OCI-LY1 (cell line): ENCODE measurements at regions not wholly inside any gene's neighbourhood (a gene's known extent, or its start where the extent isn't known, plus 50 kb on each side); places are given as distances from the start of the nearest gene placed in this dataset.

Experiments used
- EZH2 ChIP-seq: fragments of 200-600 bp; sonication (generic), shearing (Covaris generic); IDR thresholded peaks from 2 replicates; pipeline ENCODE4 v1.8.0; 2017; ENCODE audit warnings: borderline replicate concordance, mixed run types, mild to moderate bottlenecking, antibody characterized with exemption, low read length, moderate library complexity, mixed read lengths
- TF ChIP-seq, protein P1 (sequence below): fragments of 200-600 bp; sonication (generic), shearing (Covaris generic); IDR thresholded peaks from 2 replicates; pipeline ENCODE4 v1.5.1; 2017; ENCODE audit warnings: mild to moderate bottlenecking, antibody characterized with exemption, low read length, moderate library complexity, mixed read lengths

DNA sequence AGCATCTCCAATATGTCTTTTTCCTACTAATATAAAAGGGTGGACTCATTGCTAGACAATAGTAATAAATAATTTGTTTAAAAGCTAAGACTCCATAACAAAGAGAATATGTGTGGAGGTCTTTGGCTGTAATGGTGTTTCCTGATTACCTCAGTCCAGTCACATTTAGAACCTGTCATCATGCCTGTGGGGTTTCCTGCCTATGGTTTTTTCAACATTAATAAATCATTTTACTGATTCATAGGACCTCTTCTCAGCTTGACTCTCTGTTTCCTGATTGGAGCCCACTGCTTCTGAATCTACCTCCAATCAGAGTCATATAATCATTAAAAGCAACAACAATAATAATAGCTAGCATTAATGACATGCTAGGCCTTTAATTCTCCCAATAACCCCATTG lies 52.4 kb upstream of the GNAI1 start:
- TF ChIP-seq, protein P1, sequence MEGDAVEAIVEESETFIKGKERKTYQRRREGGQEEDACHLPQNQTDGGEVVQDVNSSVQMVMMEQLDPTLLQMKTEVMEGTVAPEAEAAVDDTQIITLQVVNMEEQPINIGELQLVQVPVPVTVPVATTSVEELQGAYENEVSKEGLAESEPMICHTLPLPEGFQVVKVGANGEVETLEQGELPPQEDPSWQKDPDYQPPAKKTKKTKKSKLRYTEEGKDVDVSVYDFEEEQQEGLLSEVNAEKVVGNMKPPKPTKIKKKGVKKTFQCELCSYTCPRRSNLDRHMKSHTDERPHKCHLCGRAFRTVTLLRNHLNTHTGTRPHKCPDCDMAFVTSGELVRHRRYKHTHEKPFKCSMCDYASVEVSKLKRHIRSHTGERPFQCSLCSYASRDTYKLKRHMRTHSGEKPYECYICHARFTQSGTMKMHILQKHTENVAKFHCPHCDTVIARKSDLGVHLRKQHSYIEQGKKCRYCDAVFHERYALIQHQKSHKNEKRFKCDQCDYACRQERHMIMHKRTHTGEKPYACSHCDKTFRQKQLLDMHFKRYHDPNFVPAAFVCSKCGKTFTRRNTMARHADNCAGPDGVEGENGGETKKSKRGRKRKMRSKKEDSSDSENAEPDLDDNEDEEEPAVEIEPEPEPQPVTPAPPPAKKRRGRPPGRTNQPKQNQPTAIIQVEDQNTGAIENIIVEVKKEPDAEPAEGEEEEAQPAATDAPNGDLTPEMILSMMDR, result no peak
- TF ChIP-seq EZH2, result no peak
